ENCODE measurements at regions not wholly inside any gene's neighbourhood (a gene's known extent, or its start where the extent isn't known, plus 50 kb on each side); places are given as distances from the start of the nearest gene placed in this dataset.

GRCh38 chr1:57796616-57797015 lies 372.8 kb upstream of the DAB1 start:
- DNase-seq: no peak
- H3K27me3 ChIP-seq (ENCODE audit: insufficient read depth): no peaks in the 10 kb centered on the region
- H2AFZ ChIP-seq (ENCODE audit: low read depth): no peak overlapping the region; the same call in 1 of the 2 replicates
- no peak overlapping the region for H3K4me2 ChIP-seq
- TF ChIP-seq GABPA (IDR thresholded peaks at IDR 0.05; ENCODE audit: low read depth) (peak; percentile 40; the same call in 1 of the 2 replicates), MEF2A (IDR thresholded peaks at IDR 0.05; ENCODE audit: borderline replicate concordance, low read depth) (no peak), FOSL2 (IDR thresholded peaks at IDR 0.05; ENCODE audit: borderline replicate concordance, low read depth) (peak; percentile 19; the same call in 1 of the 2 replicates)
- H3K9ac ChIP-seq: no peak overlapping the region
- H3K9me3 ChIP-seq: no peaks in the 10 kb centered on the region
- H3K4me3 ChIP-seq (ENCODE audit: low read depth in 2 of 2, low read length in 1 of 2): no peak overlapping the region
- H3K27ac ChIP-seq (ENCODE audit: low read depth in 2 of 2, low read length in 1 of 2): no peak overlapping the region
- no peaks in the 10 kb centered on the region for H4K20me1 ChIP-seq (ENCODE audit: insufficient read depth)
- no peaks in the 10 kb centered on the region for H3K36me3 ChIP-seq (replicated peaks in 1 of 2; ENCODE audit: control insufficient read depth in 1 of 2, insufficient read depth in 2 of 2, low read length in 1 of 2)
- WGBS (ENCODE audit: low lambda C conversion rate): 37% methylated on average over 2 of the region's 2 CpGs
- CTCF ChIA-PET: no interaction called here
- no peaks in the 10 kb centered on the region for H3K9me2 ChIP-seq
- H3F3A ChIP-seq (replicated peaks; ENCODE audit: insufficient read depth): no peaks in the 10 kb centered on the region
- POLR2A ChIA-PET: no interaction called here
- H3K79me2 ChIP-seq (ENCODE audit: insufficient read depth): no peaks in the 10 kb centered on the region
- H3K4me1 ChIP-seq (ENCODE audit: control insufficient read depth in 1 of 2, insufficient read depth in 2 of 2, low read depth in 1 of 2, low read length in 1 of 2): no peaks in the 10 kb centered on the region; a peak in 2 of 4 replicates

DNA sequence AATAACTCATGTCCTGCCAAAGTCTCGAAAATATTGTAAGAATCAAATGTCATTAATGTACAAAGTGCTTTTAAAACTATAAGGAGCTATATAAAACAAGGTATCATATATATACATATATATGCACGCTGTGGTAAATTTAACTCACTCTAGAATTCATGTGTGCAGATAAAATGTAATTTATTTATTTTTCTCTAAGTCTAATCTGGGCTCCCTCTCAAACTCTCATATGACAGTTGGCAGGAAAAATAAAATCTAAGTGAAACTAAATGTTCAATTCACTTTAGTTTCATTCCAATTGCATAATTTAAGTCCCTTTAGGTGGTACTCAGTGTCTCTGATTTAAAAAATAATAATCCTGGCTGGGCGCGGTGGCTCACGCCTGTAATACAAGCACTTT lies 372.0 kb upstream of the DAB1 start:
- Histone ChIP-seq H3K9me2 (no peaks in the 10 kb centered on the region), H3K27ac (ENCODE audit: low read depth in 2 of 2, low read length in 1 of 2) (no peak overlapping the region)
- POLR2A ChIA-PET: no interaction called here

More for the DNA sequence above, 372.0 kb upstream of the DAB1 start:
- no peak overlapping the region for H3K9ac ChIP-seq
- H3K4me2 ChIP-seq: no peak overlapping the region
- H4K20me1 ChIP-seq (ENCODE audit: insufficient read depth): no peaks in the 10 kb centered on the region
- no peaks in the 10 kb centered on the region; a peak in 2 of 4 replicates for H3K4me1 ChIP-seq (ENCODE audit: control insufficient read depth in 1 of 2, insufficient read depth in 2 of 2, low read depth in 1 of 2, low read length in 1 of 2)
- 89% methylated on average over 5 of the region's 5 CpGs for WGBS (ENCODE audit: low lambda C conversion rate)
- CTCF ChIA-PET: no interaction called here
- H2AFZ ChIP-seq (ENCODE audit: low read depth): no peak overlapping the region
- H3K79me2 ChIP-seq (ENCODE audit: insufficient read depth): no peaks in the 10 kb centered on the region
- H3F3A ChIP-seq (replicated peaks; ENCODE audit: insufficient read depth): no peaks in the 10 kb centered on the region
- no peaks in the 10 kb centered on the region for H3K27me3 ChIP-seq (ENCODE audit: insufficient read depth)
- no peak for TF ChIP-seq FOSL2 (IDR thresholded peaks at IDR 0.05; ENCODE audit: borderline replicate concordance, low read depth)
- no peak for TF ChIP-seq TCF12 (IDR thresholded peaks at IDR 0.05)
- no peak for TF ChIP-seq CTCF (IDR thresholded peaks at IDR 0.05)
- TF ChIP-seq, protein P1, sequence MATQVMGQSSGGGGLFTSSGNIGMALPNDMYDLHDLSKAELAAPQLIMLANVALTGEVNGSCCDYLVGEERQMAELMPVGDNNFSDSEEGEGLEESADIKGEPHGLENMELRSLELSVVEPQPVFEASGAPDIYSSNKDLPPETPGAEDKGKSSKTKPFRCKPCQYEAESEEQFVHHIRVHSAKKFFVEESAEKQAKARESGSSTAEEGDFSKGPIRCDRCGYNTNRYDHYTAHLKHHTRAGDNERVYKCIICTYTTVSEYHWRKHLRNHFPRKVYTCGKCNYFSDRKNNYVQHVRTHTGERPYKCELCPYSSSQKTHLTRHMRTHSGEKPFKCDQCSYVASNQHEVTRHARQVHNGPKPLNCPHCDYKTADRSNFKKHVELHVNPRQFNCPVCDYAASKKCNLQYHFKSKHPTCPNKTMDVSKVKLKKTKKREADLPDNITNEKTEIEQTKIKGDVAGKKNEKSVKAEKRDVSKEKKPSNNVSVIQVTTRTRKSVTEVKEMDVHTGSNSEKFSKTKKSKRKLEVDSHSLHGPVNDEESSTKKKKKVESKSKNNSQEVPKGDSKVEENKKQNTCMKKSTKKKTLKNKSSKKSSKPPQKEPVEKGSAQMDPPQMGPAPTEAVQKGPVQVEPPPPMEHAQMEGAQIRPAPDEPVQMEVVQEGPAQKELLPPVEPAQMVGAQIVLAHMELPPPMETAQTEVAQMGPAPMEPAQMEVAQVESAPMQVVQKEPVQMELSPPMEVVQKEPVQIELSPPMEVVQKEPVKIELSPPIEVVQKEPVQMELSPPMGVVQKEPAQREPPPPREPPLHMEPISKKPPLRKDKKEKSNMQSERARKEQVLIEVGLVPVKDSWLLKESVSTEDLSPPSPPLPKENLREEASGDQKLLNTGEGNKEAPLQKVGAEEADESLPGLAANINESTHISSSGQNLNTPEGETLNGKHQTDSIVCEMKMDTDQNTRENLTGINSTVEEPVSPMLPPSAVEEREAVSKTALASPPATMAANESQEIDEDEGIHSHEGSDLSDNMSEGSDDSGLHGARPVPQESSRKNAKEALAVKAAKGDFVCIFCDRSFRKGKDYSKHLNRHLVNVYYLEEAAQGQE (IDR thresholded peaks at IDR 0.05; ENCODE audit: low read depth, low read length): no peak
- TF ChIP-seq RAD21 (IDR thresholded peaks at IDR 0.05; ENCODE audit: low read length): no peak
- no peak for TF ChIP-seq YY1 (IDR thresholded peaks at IDR 0.05; ENCODE audit: low read depth)
- no peak for TF ChIP-seq POLR2AphosphoS5 (IDR thresholded peaks at IDR 0.05; ENCODE audit: low read depth, low read length)
- TF ChIP-seq, protein P2, sequence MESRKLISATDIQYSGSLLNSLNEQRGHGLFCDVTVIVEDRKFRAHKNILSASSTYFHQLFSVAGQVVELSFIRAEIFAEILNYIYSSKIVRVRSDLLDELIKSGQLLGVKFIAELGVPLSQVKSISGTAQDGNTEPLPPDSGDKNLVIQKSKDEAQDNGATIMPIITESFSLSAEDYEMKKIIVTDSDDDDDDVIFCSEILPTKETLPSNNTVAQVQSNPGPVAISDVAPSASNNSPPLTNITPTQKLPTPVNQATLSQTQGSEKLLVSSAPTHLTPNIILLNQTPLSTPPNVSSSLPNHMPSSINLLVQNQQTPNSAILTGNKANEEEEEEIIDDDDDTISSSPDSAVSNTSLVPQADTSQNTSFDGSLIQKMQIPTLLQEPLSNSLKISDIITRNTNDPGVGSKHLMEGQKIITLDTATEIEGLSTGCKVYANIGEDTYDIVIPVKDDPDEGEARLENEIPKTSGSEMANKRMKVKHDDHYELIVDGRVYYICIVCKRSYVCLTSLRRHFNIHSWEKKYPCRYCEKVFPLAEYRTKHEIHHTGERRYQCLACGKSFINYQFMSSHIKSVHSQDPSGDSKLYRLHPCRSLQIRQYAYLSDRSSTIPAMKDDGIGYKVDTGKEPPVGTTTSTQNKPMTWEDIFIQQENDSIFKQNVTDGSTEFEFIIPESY (IDR thresholded peaks at IDR 0.05; ENCODE audit: borderline replicate concordance, low read depth): no peak
- no peak for TF ChIP-seq EP300 (IDR thresholded peaks at IDR 0.05; ENCODE audit: borderline replicate concordance in 1 of 2, low read depth in 1 of 2, low read length in 1 of 2)
- no peak for TF ChIP-seq CHD2 (IDR thresholded peaks at IDR 0.05; ENCODE audit: low read length, partially characterized antibody)
- TF ChIP-seq, protein P3, sequence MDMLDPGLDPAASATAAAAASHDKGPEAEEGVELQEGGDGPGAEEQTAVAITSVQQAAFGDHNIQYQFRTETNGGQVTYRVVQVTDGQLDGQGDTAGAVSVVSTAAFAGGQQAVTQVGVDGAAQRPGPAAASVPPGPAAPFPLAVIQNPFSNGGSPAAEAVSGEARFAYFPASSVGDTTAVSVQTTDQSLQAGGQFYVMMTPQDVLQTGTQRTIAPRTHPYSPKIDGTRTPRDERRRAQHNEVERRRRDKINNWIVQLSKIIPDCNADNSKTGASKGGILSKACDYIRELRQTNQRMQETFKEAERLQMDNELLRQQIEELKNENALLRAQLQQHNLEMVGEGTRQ (IDR thresholded peaks at IDR 0.05; ENCODE audit: borderline replicate concordance, low read depth, low read length): no peak
- TF ChIP-seq TEAD4 (IDR thresholded peaks at IDR 0.05; ENCODE audit: borderline replicate concordance, insufficient read depth): no peak
- TF ChIP-seq SMC3 (IDR thresholded peaks at IDR 0.05; ENCODE audit: low read depth, low read length): no peak
- TF ChIP-seq, protein P4, sequence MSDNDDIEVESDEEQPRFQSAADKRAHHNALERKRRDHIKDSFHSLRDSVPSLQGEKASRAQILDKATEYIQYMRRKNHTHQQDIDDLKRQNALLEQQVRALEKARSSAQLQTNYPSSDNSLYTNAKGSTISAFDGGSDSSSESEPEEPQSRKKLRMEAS (IDR thresholded peaks at IDR 0.05; ENCODE audit: low read depth): no peak
- no peaks in the 10 kb centered on the region for H3K9me3 ChIP-seq
- H3K36me3 ChIP-seq (replicated peaks in 1 of 2; ENCODE audit: control insufficient read depth in 1 of 2, insufficient read depth in 2 of 2, low read length in 1 of 2): no peaks in the 10 kb centered on the region
- no peak for DNase-seq
- no peak overlapping the region for H3K4me3 ChIP-seq (ENCODE audit: low read depth in 2 of 2, low read length in 1 of 2)

Data from SK-N-SH (cell line).